HL-60/S4 treated with phorbol 12-myristate 13-acetate at 8.2 ng/mL for 4 days and 3 days (cell line): ENCODE measurements at regions not wholly inside any gene's neighbourhood (a gene's known extent, or its start where the extent isn't known, plus 50 kb on each side); places are given as distances from the start of the nearest gene placed in this dataset.
"Not testable (repeated sequence)": the region's sequence is repeated elsewhere in the genome, so short reads cannot be mapped to it uniquely, and the experiment has no call there.

Source experiments
- in situ Hi-C: fragments of 300-500 bp; cut with MboI; formaldehyde crosslinking; loops from 2 replicates; pipeline ENCODE4 v1.15.0; 2022; ENCODE audit warnings: low sequenced_read_pairs

- in situ Hi-C loops: no loop called here
These were observed 1018.4 kb downstream of the TAF11L14 start for GRCh38 chr5:18652404-18653215.

GRCh38 chr5:18653216-18653752 is 1019.0 kb downstream of the TAF11L14 start:
- in situ Hi-C loops: no loop called here

GRCh38 chr5:18660511-18660910 is 1026.3 kb downstream of the TAF11L14 start:
- in situ Hi-C loops: no loop called here

GRCh38 chr5:18662231-18662630 is 1028.0 kb downstream of the TAF11L14 start:
- in situ Hi-C loops: no loop called here

GRCh38 chr5:18674212-18674611 is 1040.0 kb downstream of the TAF11L14 start:
- in situ Hi-C loops: not testable (repeated sequence)

GRCh38 chr5:18675041-18675440 is 1040.8 kb downstream of the TAF11L14 start:
- in situ Hi-C loops: no loop called here

- in situ Hi-C loops: no loop called here
These were observed 1052.0 kb downstream of the TAF11L14 start for GRCh38 chr5:18686253-18686652.

- in situ Hi-C loops: no loop called here
These were observed 1053.2 kb downstream of the TAF11L14 start for GRCh38 chr5:18687429-18687828.

- in situ Hi-C loops: no loop called here
These were observed 1065.4 kb downstream of the TAF11L14 start for GRCh38 chr5:18699681-18700080.

- in situ Hi-C loops: no loop called here
These were observed 1068.6 kb downstream of the TAF11L14 start for GRCh38 chr5:18702821-18703220.

- in situ Hi-C loops: no loop called here
These were observed 1078.8 kb downstream of the TAF11L14 start for GRCh38 chr5:18712936-18713485.

GRCh38 chr5:18720002-18720401 is 1085.7 kb downstream of the TAF11L14 start:
- in situ Hi-C loops: no loop called here

GRCh38 chr5:18732556-18733479 is 1098.6 kb downstream of the TAF11L14 start:
- in situ Hi-C loops: no loop called here

- in situ Hi-C loops: no loop called here
These were observed 1101.8 kb downstream of the TAF11L14 start for GRCh38 chr5:18736051-18736398.

GRCh38 chr5:18736736-18737135 is 1102.5 kb downstream of the TAF11L14 start:
- in situ Hi-C loops: not testable (repeated sequence)

- in situ Hi-C loops: no loop called here
These were observed 1106.0 kb downstream of the TAF11L14 start for GRCh38 chr5:18740301-18740700.

GRCh38 chr5:18742830-18743229 is 1108.6 kb downstream of the TAF11L14 start:
- in situ Hi-C loops: no loop called here

GRCh38 chr5:18744441-18744840 is 1110.2 kb downstream of the TAF11L14 start:
- in situ Hi-C loops: no loop called here

GRCh38 chr5:18745042-18745987 is 1111.1 kb downstream of the TAF11L14 start:
- in situ Hi-C loops: no loop called here

GRCh38 chr5:18745988-18746615 is 1111.8 kb downstream of the TAF11L14 start:
- in situ Hi-C loops: no loop called here
